Brain microvascular endothelial cell (primary cell): ENCODE measurements at regions not wholly inside any gene's neighbourhood (a gene's known extent, or its start where the extent isn't known, plus 50 kb on each side); places are given as distances from the start of the nearest gene placed in this dataset.

Experiments
- DNase-seq: peaks from one replicate; pipeline ENCODE4 v3.0.0-alpha.2; 2020
- H3K27ac ChIP-seq: fragments of 250-450 bp; sonication (Bioruptor Pico); 2 replicates; pipeline ENCODE4 v1.5.1; 2020; ENCODE audit warnings: mild to moderate bottlenecking, moderate library complexity
- H3K27me3 ChIP-seq: fragments of 250-450 bp; sonication (Bioruptor Pico); replicated peaks from 2 replicates; pipeline ENCODE4 v1.5.1; 2020; ENCODE audit warnings: mild to moderate bottlenecking
- H3K36me3 ChIP-seq: fragments of 250-450 bp; sonication (Bioruptor Pico); replicated peaks from 2 replicates; pipeline ENCODE4 v1.5.1; 2020; ENCODE audit warnings: mild to moderate bottlenecking
- H3K4me3 ChIP-seq: 2 replicates; pipeline ENCODE4 v1.5.1; 2011; ENCODE audit warnings: low read depth, mild to moderate bottlenecking, control low read depth, low read length, moderate library complexity
- CTCF ChIP-seq: IDR thresholded peaks from 2 replicates; pipeline ENCODE4 v1.5.1; 2011; ENCODE audit warnings: low read depth, mild to moderate bottlenecking, moderate library complexity, low read length, control low read depth, inconsistent platforms; ENCODE audit errors: missing control alignments
- in situ Hi-C: cut with HindIII; loops from 2 replicates; pipeline ENCODE4 v1.10.0; 2017; ENCODE audit warnings: low sequenced_read_pairs, low pct_ligation_motif_present

- TF ChIP-seq CTCF, result no peak
- no peak overlapping the region for H3K4me3 ChIP-seq
- H3K27me3 ChIP-seq, result no peaks in the 10 kb centered on the region
- H3K36me3 ChIP-seq, result no peaks in the 10 kb centered on the region
- H3K27ac ChIP-seq, result no peak overlapping the region
- DNase-seq, result no peak
- in situ Hi-C loops, result no loop called here
Observed at GRCh38 chr10:4094751-4095150, 309.7 kb upstream of the KLF6 start.

GRCh38 chr10:4093438-4093837 lies 308.4 kb upstream of the KLF6 start:
- no peaks in the 10 kb centered on the region for H3K27me3 ChIP-seq
- in situ Hi-C loops, result no loop called here
- H3K27ac ChIP-seq, result no peak overlapping the region
- no peak overlapping the region for H3K4me3 ChIP-seq
- no peak for DNase-seq
- no peak for TF ChIP-seq CTCF
- no peaks in the 10 kb centered on the region for H3K36me3 ChIP-seq

- Histone ChIP-seq H3K36me3 (no peaks in the 10 kb centered on the region), H3K27ac (no peak overlapping the region), H3K27me3 (no peaks in the 10 kb centered on the region), H3K4me3 (no peak overlapping the region)
- in situ Hi-C loops, result no loop called here
- no peak for TF ChIP-seq CTCF
- DNase-seq, result no peak
Observed at GRCh38 chr10:4088354-4089066, 303.5 kb upstream of the KLF6 start.

- Histone ChIP-seq H3K36me3 (no peaks in the 10 kb centered on the region), H3K27me3 (no peaks in the 10 kb centered on the region), H3K27ac (no peak overlapping the region), H3K4me3 (no peak overlapping the region)
- DNase-seq, result no peak
- in situ Hi-C loops, result no loop called here
- no peak for TF ChIP-seq CTCF
Observed at GRCh38 chr10:4086131-4086898, 301.3 kb upstream of the KLF6 start.

GRCh38 chr10:4083509-4084003 lies 298.5 kb upstream of the KLF6 start:
- in situ Hi-C loops, result no loop called here
- no peak for DNase-seq
- Histone ChIP-seq H3K27me3 (no peaks in the 10 kb centered on the region), H3K4me3 (no peak overlapping the region), H3K27ac (no peak overlapping the region), H3K36me3 (no peaks in the 10 kb centered on the region)
- no peak for TF ChIP-seq CTCF
